ENCODE measurements at regions not wholly inside any gene's neighbourhood (a gene's known extent, or its start where the extent isn't known, plus 50 kb on each side); places are given as distances from the start of the nearest gene placed in this dataset.

DNA sequence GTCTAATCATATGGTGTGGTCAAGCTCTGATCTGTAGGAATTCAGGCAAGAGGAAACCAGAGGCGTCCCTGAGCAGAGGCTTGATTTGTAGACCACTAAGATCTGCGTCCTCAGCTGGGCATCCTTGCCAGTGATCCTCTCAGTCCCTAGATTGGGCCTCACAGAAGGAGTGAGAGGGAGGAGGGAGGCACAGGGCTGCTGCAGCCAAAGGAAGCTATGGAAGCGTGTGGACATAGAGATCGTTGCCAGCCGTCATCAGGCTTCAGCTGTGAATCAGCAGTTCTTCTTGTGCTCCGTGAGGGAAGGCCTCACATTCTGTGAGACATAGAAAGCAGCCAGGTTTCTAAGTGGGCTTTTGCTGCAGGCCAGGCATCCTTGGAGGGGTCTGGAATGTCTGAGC is 254.6 kb upstream of the KIRREL3 start:
- DNase-seq: no peak

DNA sequence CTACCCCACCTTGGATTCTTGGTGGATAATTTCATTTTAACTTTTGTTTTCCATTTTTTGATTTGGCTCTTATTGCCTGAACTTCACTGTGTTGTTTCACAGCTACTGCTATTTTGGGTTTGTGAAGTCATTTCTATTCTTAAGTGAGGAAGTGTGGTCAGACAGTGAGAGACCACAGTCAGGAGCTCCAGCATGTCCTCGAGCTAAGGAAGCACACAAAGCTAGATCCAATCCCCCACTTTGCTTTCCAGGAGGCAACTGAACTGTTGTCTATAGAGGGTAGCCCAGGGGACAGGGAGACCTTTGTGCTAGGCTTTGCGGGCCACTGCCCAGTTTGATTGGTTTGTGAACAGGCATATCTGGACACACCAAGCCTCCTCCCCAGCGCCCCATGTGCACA is 251.8 kb upstream of the KIRREL3 start:
- DNase-seq: no peak

DNA sequence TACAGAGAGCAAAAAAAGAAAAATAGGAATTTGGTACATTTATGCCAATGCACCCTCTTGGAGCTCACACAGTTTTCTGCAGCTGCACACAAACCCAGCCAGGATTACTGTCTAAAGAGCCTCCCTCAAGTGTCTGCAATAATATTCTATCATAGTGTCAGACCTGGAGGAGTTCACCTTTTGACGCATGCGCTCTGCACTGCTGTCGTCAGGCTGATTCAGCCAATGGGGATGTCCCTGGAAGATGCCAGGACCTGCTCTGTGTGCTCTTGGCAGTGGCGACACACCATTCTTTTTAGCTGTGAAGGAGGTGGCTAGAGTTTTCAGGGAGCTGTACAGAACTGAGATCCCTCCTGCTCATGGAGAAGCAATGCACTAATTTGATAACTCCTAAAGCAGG is 249.0 kb upstream of the KIRREL3 start:
- DNase-seq: no peak

GRCh38 chr11:127248476-127248875 is 247.9 kb upstream of the KIRREL3 start:
- DNase-seq: no peak

- DNase-seq: no peak
These were observed 246.8 kb upstream of the KIRREL3 start for GRCh38 chr11:127247261-127247851.

- no peak for DNase-seq
These were observed 242.1 kb upstream of the KIRREL3 start for GRCh38 chr11:127242676-127243075.

DNA sequence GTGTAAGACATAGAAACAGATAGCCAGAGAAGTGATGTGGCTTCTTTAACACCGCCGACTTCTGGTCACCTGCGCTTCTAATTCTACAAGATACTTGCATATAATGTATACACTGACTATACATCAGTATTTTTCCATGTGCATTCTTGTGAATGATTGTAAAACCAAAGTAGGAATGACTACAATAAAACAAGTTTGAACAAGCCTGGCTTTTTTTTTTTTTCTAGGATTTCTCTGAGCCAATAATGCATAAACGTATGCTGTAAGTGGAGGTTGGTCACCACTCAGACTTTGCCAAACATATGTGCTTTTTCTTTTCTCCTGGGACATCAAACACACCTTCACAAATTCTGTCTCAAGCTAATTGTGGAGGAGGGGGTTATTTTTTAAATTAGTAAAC is 237.8 kb upstream of the KIRREL3 start:
- no peak for DNase-seq

DNA sequence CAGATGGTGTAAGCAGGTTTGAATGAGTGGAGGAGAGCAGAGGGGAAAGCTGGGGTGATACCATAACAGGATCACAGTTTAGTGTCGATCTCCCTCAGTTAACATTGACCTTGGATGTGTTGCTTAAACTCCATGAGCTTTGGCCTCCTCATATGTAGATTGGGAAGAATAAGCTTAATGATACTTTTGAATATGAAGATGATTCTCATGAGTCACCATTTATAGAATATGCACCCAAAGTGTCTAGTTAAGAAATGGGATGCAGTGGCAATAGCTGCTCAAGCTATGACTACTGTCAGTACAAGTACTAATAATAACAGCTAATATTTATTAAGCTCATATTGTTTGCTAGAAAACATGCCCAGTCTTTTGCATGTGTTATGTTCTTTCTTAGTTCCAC is 236.2 kb upstream of the KIRREL3 start:
- DNase-seq: no peak

DNA sequence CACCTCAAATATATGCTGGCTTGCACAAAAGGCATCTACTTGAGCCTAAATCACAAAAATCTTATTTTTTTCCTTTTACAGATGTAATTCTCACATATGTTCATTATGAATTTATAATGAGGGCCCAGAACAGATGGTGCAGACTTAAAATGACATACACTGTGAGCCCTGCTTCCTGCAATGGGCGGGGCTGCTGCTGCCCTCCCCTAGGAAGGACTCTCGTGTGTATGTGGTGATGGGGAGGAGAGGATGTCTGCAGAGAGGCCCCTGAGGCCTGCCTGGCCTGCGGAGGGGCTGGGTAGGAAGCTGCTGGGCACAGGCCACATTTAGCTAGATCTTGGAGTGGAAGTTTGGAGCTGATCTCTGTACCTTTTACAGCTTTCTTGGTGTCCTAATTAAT is 233.4 kb upstream of the KIRREL3 start:
- DNase-seq: no peak

DNA sequence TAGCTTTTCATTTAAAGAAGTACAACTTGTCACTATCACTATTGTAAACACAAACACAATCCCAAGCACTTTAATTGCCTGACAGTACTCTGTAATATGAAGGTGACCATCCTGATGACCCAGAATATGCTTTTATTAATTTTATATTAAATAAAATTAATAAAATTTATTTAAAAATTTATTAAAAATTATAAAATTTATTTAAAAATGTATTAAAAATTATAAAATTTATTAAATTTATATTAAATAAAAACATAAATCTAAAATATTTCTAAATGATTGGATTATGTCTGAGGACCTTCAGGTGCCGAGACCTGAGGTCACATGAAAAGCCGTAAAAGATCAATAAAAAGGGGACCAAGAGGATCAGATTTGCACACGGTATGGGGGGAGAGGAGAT is 229.8 kb upstream of the KIRREL3 start:
- DNase-seq: no peak

DNA sequence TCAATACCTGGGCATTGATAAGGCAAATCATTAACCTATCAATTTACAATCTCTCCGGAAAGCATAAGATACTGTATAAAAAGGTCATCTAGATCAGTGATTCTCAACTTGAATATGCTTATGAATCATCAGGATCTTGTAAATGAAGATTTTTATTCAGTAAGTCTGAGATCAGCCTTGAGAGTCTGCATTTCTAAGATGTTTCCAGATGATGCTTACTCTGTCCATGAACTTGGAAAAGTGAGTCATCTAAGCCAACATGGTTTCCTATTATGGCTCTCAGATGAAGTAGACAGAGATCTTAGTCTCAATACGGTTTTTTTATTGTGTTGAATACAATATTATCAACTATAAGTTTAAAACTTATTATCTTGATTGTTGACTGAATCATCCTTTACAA is 226.4 kb upstream of the KIRREL3 start:
- no peak for DNase-seq

GRCh38 chr11:127226380-127226779 is 225.8 kb upstream of the KIRREL3 start:
- DNase-seq: no peak

- no peak for DNase-seq
These were observed 225.0 kb upstream of the KIRREL3 start for GRCh38 chr11:127225619-127226018.

GRCh38 chr11:127224276-127224675 is 223.7 kb upstream of the KIRREL3 start:
- no peak for DNase-seq

DNA sequence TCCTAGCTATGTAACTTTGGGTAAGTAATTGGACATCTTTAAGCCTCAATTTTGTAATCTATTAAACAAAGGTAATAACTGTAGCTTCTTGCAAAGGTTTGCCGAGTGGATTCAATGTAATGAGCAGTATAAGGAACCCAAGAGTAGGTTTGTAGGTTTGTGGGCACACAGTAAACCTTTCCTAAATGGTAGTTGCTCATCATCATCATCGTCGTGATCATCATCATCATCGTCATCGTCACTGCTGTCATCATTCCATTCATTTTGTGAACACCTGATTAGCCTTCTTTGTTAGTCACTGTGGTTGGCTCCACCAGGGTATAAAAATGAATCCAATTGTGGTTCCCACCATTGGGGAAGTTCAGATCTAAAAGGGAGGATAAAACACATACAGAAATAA is 223.1 kb upstream of the KIRREL3 start:
- no peak for DNase-seq

- DNase-seq: no peak
These were observed 222.5 kb upstream of the KIRREL3 start for GRCh38 chr11:127223026-127223425.

DNA sequence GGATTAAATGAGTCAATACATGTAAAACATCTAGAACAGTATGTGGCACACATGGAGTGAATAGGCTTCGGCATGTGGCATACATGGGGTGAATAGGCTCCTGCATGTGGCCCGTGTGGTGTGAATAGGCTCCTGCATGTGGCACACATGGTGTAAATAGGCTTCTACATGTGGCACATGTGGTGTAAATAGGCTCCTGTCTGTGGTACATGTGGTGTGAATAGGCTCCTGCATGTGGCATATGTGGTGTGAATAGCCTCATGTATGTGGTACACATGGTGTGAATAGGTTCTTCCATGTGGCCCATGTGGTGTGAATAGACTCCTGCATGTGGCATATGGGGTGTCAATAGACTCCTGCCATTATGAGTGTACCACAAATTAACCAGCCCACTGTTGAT is 219.1 kb upstream of the KIRREL3 start:
- DNase-seq: no peak

GRCh38 chr11:127218275-127218608 is 217.7 kb upstream of the KIRREL3 start:
- no peak for DNase-seq

DNA sequence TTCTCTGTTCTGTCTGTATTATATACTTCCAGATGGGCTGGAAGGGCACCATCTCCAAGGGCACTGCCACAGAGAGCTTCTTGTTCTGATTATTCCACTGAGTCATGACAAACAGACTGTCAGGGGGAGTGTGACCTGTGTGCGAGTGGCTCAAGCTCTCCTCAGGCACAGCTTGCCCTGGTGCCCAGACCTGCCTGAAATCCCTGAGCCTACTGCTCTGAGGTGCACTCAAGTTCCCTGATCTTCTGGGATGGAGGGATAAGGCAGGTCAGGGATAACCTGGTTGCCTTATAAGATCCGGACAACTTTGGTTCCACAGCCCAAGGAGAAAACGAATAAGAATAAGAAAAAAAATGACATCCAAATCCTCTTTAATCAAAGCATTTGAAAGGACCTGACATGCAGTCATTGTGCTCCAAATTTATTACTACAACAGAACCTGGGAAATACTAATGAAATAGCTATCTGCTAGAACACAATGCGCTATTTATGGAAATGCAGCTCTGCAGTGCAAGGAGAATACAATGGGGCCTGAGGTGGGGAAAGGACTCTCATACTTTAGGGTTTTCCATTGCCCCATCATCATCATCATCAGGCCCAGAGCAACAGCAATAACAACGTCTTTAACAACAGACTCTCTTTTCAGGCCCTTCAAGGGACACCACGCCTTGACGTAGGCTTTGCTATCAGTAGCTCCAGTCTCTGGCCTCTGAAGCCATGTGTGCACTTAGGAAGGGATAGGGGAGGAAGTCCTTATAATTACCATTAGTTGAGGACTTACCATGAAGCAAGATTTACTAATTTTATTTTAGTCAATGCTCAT is 217.1 kb upstream of the KIRREL3 start:
- DNase-seq: no peak

DNA sequence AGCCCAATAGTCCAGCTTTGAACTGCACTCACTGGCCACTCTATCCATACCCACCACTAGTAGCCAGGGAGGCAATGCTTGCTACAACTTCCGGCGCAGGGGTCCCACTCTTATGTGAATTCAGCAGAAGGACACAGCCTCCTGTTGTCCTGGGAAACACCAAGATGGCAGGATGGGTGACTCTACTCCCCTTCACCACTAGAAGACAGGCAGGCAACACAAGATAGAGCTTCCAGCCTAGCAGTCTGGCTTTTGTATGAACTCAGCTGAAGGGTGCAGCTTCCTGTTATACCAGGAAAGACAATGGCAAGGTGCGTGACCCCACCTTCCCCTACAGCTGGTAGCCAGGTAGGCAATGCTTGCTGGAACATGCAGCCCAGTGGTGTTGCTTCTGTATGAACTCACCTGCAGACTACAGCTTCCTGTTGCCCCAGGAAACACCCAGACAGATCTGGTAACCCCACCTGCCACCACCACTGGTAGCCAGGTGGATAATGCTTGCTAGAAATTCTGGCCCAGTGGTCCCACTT is 205.2 kb upstream of the KIRREL3 start:
- DNase-seq: no peak

GRCh38 chr11:127203490-127203889 is 202.9 kb upstream of the KIRREL3 start:
- DNase-seq: no peak

DNA sequence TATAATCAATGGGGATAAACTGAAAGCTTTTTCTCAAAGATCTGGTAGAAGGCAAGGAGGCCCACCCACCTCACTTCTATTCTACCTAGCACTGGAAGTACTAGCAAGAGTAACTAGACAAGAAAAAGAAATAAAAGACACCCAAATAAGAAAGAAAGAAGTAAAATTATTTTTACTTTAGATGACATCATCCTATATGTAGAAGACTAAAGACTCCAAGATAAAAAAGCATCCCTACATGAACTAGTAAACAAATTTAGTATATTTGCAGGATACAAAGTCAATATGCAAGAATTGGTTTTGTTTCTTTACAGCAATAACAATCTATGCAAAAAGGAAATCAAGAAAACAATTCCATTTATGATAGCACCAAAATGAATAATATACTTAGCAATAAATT is 201.5 kb upstream of the KIRREL3 start:
- no peak for DNase-seq

- DNase-seq: no peak
These were observed 198.8 kb upstream of the KIRREL3 start for GRCh38 chr11:127199306-127199801.

- no peak for DNase-seq
These were observed 195.0 kb upstream of the KIRREL3 start for GRCh38 chr11:127195501-127196120.

Data from effector CD8-positive, alpha-beta T cell (primary cell).